GM18505 (cell line): ENCODE measurements at regions not wholly inside any gene's neighbourhood (a gene's known extent, or its start where the extent isn't known, plus 50 kb on each side); places are given as distances from the start of the nearest gene placed in this dataset.
A peak's percentile ranks its signal among the peaks of the same experiment; 100 is the strongest.

Source experiments
- ATAC-seq: cut with Tn5 transposase; IDR thresholded peaks from one replicate; pipeline ENCODE4 v1.9.1; 2021; ENCODE audit not compliant: unreplicated experiment
- POLR2A ChIP-seq: IDR thresholded peaks from 4 replicates; pipeline ENCODE4 v1.6.1; 2011; ENCODE audit warnings: borderline replicate concordance; ENCODE audit not compliant: insufficient read depth, insufficient read length; ENCODE audit errors: extremely low read depth

DNA sequence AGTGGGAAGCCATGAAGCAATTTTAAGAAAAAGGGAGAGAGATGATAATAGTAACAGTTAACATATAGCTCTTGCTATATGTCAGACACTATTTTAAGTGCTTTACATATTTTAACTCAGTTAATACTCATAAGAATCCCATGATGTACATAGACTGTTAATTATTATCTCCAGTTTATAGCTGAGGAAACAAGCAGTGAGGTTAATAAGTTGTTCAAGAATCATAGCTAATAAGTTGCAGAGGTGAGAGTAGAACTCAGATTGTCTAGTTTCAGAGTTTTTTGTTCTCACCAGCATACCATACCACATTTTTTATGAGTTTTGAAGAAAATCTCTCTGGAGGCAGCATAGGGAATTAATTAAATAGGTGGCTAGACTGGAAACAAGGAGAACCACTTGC lies 144.6 kb upstream of the MMS22L start:
- peak; percentile 69 for ATAC-seq
- TF ChIP-seq POLR2A = no peak

GRCh38 chr6:97437087-97437486 lies 154.1 kb upstream of the MMS22L start:
- no peak for ATAC-seq

GRCh38 chr6:97438011-97438671 lies 155.1 kb upstream of the MMS22L start:
- TF ChIP-seq POLR2A = no peak
- no peak for ATAC-seq

More at GRCh38 chr6:97437087-97437486, 154.1 kb upstream of the MMS22L start:
- no peak for TF ChIP-seq POLR2A

- ATAC-seq = peak; percentile 72
- TF ChIP-seq POLR2A = no peak
These were observed 157.7 kb upstream of the MMS22L start for GRCh38 chr6:97440590-97441176.

GRCh38 chr6:97443408-97444080 lies 160.5 kb upstream of the MMS22L start:
- TF ChIP-seq POLR2A = no peak

GRCh38 chr6:97445407-97445806 lies 162.4 kb upstream of the MMS22L start:
- TF ChIP-seq POLR2A = no peak
- no peak for ATAC-seq

More at GRCh38 chr6:97443408-97444080, 160.5 kb upstream of the MMS22L start:
- no peak for ATAC-seq

DNA sequence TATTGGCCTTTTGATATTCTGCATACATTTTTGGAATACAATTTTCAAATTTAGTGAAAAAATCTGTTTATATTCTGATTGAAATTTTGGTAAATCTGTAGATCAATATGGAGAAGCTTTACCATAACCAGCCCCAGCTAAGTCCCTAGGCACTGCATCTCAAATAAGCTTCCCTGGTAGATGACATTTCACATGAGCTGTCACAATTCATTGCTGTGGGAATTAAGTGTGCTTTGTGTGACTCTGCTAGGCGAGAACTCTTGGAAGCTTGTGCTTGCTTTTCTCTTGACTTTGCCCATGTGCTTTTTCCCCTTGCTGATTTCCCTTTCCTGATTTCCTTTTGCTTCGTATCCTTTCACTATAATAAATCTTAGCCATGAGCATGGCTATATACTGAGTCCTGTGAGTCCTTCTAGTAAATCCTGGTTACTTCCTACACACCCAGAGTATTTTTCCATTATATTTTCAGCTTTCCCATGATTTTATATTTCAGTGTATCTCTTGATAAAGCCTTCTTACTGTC lies 166.5 kb upstream of the MMS22L start:
- no peak for TF ChIP-seq POLR2A

DNA sequence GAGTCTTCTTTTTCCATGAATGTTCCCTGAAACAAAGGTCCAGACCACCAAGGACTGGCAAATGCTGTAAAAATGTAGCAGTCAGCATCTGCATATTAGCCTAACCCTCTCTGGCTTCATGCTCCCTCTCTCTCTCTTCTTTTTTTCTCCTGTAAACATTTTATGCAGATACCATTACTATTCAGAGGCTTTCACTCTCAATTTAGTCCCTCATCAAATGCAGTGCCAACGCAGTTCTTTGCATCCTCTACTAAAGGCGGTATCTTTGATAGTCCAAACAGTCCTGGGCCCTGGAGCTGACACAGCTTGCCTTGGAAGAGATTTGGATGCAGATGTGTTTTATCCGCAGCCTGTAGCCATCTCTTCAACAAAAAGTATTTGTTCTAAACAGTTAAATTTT lies 167.1 kb upstream of the MMS22L start:
- no peak for TF ChIP-seq POLR2A
- no peak for ATAC-seq

More for the DNA sequence above, 166.5 kb upstream of the MMS22L start:
- ATAC-seq = no peak

- ATAC-seq = no peak
- no peak for TF ChIP-seq POLR2A
These were observed 173.1 kb upstream of the MMS22L start for GRCh38 chr6:97456070-97456469.

DNA sequence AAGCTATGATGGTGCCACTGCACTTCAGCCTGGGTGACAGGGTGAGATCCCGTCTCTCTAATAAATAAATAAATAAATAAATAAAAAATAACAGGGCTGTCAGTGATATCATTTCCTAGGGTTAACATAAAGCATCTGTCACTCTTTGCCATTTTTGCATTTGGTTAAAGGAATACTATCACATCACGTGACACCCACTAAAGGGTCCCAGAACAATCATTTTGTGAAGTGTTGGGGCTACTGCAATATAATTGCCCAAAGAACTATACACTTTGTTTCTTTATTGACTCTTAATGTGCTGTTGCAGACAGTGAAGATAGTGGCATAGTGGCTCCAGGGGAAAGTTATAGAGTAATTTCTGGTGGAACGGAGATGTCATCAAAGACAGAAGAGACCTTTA lies 176.5 kb upstream of the MMS22L start:
- no peak for TF ChIP-seq POLR2A
- ATAC-seq = no peak

DNA sequence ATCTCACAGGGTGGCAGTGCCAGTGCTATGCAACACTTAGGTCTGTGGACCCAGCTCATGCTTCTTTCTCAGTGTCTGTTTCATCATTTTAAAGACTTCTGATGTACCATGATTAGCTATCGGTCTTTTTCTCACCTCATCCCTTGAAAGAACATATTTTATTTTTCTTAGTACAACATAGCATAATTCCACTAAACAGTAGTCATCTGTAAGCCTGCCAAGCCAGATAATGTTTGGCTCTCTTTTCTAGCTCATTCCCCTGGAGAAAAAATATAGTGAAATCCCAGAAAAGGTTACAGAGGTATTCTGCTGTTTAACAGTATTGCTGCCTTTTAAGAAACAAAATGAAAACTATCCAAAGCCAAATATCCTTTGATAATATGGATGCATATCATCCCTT lies 177.0 kb upstream of the MMS22L start:
- no peak for TF ChIP-seq POLR2A

DNA sequence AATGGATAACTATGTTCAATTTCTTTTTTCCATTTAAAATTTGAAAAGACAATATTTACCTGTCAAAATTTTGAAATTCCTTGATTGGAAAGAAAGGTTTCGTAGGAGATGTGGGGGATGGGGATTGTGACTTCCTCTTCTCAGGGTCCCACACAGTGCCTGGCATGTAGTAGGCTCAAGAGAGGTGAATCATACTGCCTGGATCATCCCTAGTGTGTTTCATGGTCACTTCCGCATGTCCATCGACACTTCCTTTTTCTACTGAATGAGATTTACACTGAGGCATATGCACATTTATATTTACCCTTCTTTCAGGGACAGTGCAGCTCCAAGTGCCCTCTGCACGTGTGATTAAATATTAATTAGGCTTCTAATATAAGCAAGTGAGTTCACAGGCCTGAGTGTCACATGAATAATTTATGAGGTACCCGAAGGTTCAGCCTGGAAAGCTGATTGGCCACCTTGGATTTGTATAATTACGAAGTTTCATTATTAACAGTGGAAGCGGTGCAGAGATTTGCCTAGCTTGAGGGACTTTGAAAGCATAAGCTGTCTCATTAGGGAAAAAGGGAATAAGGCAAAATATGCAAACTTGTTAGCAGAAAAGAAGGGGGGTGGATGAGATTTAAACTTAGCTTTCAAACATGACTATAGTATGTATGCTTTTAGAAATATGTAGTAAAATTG lies 177.5 kb upstream of the MMS22L start:
- TF ChIP-seq POLR2A = no peak
- ATAC-seq = no peak

More for the DNA sequence above, 177.0 kb upstream of the MMS22L start:
- no peak for ATAC-seq

- TF ChIP-seq POLR2A = no peak
- no peak for ATAC-seq
These were observed 178.2 kb upstream of the MMS22L start for GRCh38 chr6:97461218-97461617.
